Astrocyte (in vitro differentiated cells and primary cell): ENCODE measurements at regions not wholly inside any gene's neighbourhood (a gene's known extent, or its start where the extent isn't known, plus 50 kb on each side); places are given as distances from the start of the nearest gene placed in this dataset.

Experiments
- DNase-seq: peaks from one replicate; pipeline ENCODE4 v3.0.0-alpha.2; 2010; ENCODE audit warnings: low read depth
- FAIRE-seq: peaks from 2 replicates; lab custom pipeline; 2011; peaks lifted over from hg19 to GRCh38; lab: Jason Lieb, UNC
- H2AFZ ChIP-seq: 2 replicates; pipeline ENCODE4 v1.6.0; 2012; ENCODE audit warnings: low read depth, low read length, inconsistent platforms
- H3K27ac ChIP-seq: 2 replicates; pipeline ENCODE4 v1.5.1; 2011; ENCODE audit warnings: low read depth, low read length, inconsistent platforms
- H3K27me3 ChIP-seq: 2 replicates; pipeline ENCODE4 v1.6.0; 2011; ENCODE audit warnings: low read length, inconsistent platforms; ENCODE audit not compliant: insufficient read depth
- H3K36me3 ChIP-seq: 2 replicates; pipeline ENCODE4 v1.5.1; 2011; ENCODE audit warnings: low read length, inconsistent platforms; ENCODE audit not compliant: insufficient read depth
- H3K4me1 ChIP-seq: 2 replicates; pipeline ENCODE4 v1.5.1; 2011; ENCODE audit warnings: low read length, inconsistent platforms; ENCODE audit not compliant: insufficient read depth
- H3K4me2 ChIP-seq: 2 replicates; pipeline ENCODE4 v1.6.0; 2012; ENCODE audit warnings: low read length, inconsistent platforms
- H3K4me3 ChIP-seq: 2 replicates; pipeline ENCODE4 v1.5.1; 2011; ENCODE audit warnings: low read depth, mild to moderate bottlenecking, low read length, inconsistent platforms; ENCODE audit not compliant: insufficient read depth
- H3K79me2 ChIP-seq: 2 replicates; pipeline ENCODE4 v1.6.0; 2012; ENCODE audit warnings: mild to moderate bottlenecking, low read length, inconsistent platforms; ENCODE audit not compliant: insufficient read depth
- H3K9ac ChIP-seq: 2 replicates; pipeline ENCODE4 v1.6.0; 2012; ENCODE audit warnings: mild to moderate bottlenecking, low read length, inconsistent platforms
- H3K9me3 ChIP-seq: 2 replicates; pipeline ENCODE4 v1.5.1; 2012; ENCODE audit warnings: low read depth, mild to moderate bottlenecking, low read length, inconsistent platforms; ENCODE audit not compliant: insufficient read depth
- H4K20me1 ChIP-seq: 2 replicates; pipeline ENCODE4 v1.6.0; 2012; ENCODE audit warnings: low read length, inconsistent platforms; ENCODE audit not compliant: insufficient read depth
- H3K27ac Mint-ChIP-seq: one replicate; pipeline ENCODE4 v1.8.0; 2021; ENCODE audit warnings: mild to moderate bottlenecking, mixed read lengths; ENCODE audit not compliant: unreplicated experiment
- H3K27me3 Mint-ChIP-seq: one replicate; pipeline ENCODE4 v1.8.0; 2021; ENCODE audit warnings: low read depth, mixed read lengths; ENCODE audit not compliant: unreplicated experiment
- H3K36me3 Mint-ChIP-seq: one replicate; pipeline ENCODE4 v1.8.0; 2021; ENCODE audit warnings: low read depth, mixed read lengths; ENCODE audit not compliant: unreplicated experiment
- H3K4me1 Mint-ChIP-seq: one replicate; pipeline ENCODE4 v1.8.0; 2021; ENCODE audit warnings: low read depth, mixed read lengths; ENCODE audit not compliant: unreplicated experiment
- H3K4me3 Mint-ChIP-seq: one replicate; pipeline ENCODE4 v1.8.0; 2021; ENCODE audit warnings: mild to moderate bottlenecking, moderate library complexity, mixed read lengths; ENCODE audit not compliant: unreplicated experiment
- H3K9me3 Mint-ChIP-seq: one replicate; pipeline ENCODE4 v1.8.0; 2021; ENCODE audit warnings: mild to moderate bottlenecking, mixed read lengths; ENCODE audit not compliant: unreplicated experiment
- EZH2 ChIP-seq: IDR thresholded peaks from 2 replicates; pipeline ENCODE4 v1.6.1; 2012; ENCODE audit warnings: mild to moderate bottlenecking, low read length, inconsistent platforms; ENCODE audit not compliant: insufficient read depth
- TF ChIP-seq, protein P1 (sequence below): IDR thresholded peaks from 2 replicates; pipeline ENCODE4 v1.5.1; 2011; ENCODE audit warnings: low read depth, mild to moderate bottlenecking, inconsistent platforms, low read length, moderate library complexity; ENCODE audit not compliant: insufficient read depth

- Histone ChIP-seq H3K79me2 (no peaks in the 10 kb centered on the region), H2AFZ (no peak overlapping the region), H3K4me2 (no peak overlapping the region), H3K9me3 (no peaks in the 10 kb centered on the region), H3K4me3 (no peak overlapping the region), H3K4me1 (no peaks in the 10 kb centered on the region), H3K9ac (no peak overlapping the region), H3K27ac (no peak overlapping the region), H4K20me1 (no peaks in the 10 kb centered on the region), H3K27me3 (no peaks in the 10 kb centered on the region), H3K36me3 (no peaks in the 10 kb centered on the region)
- no peak overlapping the region for H3K27ac Mint-ChIP-seq
- FAIRE-seq (no peak), DNase-seq (no peak)
- H3K4me3 Mint-ChIP-seq: no peak overlapping the region
- peaks cover 11% of the 10 kb centered on the region for H3K27me3 Mint-ChIP-seq
- peaks cover 13% of the 10 kb centered on the region for H3K4me1 Mint-ChIP-seq
- TF ChIP-seq, protein P1, sequence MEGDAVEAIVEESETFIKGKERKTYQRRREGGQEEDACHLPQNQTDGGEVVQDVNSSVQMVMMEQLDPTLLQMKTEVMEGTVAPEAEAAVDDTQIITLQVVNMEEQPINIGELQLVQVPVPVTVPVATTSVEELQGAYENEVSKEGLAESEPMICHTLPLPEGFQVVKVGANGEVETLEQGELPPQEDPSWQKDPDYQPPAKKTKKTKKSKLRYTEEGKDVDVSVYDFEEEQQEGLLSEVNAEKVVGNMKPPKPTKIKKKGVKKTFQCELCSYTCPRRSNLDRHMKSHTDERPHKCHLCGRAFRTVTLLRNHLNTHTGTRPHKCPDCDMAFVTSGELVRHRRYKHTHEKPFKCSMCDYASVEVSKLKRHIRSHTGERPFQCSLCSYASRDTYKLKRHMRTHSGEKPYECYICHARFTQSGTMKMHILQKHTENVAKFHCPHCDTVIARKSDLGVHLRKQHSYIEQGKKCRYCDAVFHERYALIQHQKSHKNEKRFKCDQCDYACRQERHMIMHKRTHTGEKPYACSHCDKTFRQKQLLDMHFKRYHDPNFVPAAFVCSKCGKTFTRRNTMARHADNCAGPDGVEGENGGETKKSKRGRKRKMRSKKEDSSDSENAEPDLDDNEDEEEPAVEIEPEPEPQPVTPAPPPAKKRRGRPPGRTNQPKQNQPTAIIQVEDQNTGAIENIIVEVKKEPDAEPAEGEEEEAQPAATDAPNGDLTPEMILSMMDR: no peak
- TF ChIP-seq EZH2: no peak
- H3K36me3 Mint-ChIP-seq: no peaks in the 10 kb centered on the region
- H3K9me3 Mint-ChIP-seq: peaks cover 2% of the 10 kb centered on the region
These were observed 128.8 kb upstream of the CTTNBP2NL start for GRCh38 chr1:112267206-112267605.

DNA sequence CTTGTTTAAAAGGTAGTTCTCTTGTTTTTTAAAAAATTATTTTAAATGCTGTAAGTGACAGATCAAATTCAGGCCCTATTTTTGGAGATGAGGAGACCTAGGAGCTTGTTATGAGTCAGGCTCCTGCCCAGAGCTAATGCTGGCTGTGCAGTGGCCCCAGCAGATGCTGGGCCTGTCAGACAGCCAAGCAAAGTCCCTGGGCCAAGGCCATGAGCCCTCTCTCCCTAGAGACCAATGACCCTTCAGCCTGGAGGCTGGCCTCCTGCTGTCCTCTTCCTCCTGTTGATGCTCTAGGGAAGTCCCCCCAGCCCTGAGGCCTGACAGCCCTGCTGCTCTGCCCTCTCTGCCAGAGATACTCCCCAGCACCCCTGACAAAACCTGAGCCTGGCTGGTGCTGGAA, 128.1 kb upstream of the CTTNBP2NL start:
- H3K36me3 ChIP-seq: no peaks in the 10 kb centered on the region
- FAIRE-seq (no peak), DNase-seq (no peak)
- H3K79me2 ChIP-seq: no peaks in the 10 kb centered on the region
- H3K4me2 ChIP-seq: no peak overlapping the region
- H3K9me3 ChIP-seq: no peaks in the 10 kb centered on the region
- no peak overlapping the region for H3K9ac ChIP-seq
- Mint-ChIP-seq H3K9me3 (peaks cover 2% of the 10 kb centered on the region), H3K36me3 (no peaks in the 10 kb centered on the region), H3K4me3 (no peak overlapping the region), H3K27ac (no peak overlapping the region), H3K27me3 (peaks cover 18% of the 10 kb centered on the region), H3K4me1 (peaks cover 12% of the 10 kb centered on the region)
- no peaks in the 10 kb centered on the region for H3K4me1 ChIP-seq
- no peak for TF ChIP-seq EZH2
- TF ChIP-seq, protein P1: no peak
- H3K27me3 ChIP-seq: no peaks in the 10 kb centered on the region
- no peak overlapping the region for H3K4me3 ChIP-seq
- no peak overlapping the region for H2AFZ ChIP-seq
- H4K20me1 ChIP-seq: no peaks in the 10 kb centered on the region
- H3K27ac ChIP-seq: no peak overlapping the region

DNA sequence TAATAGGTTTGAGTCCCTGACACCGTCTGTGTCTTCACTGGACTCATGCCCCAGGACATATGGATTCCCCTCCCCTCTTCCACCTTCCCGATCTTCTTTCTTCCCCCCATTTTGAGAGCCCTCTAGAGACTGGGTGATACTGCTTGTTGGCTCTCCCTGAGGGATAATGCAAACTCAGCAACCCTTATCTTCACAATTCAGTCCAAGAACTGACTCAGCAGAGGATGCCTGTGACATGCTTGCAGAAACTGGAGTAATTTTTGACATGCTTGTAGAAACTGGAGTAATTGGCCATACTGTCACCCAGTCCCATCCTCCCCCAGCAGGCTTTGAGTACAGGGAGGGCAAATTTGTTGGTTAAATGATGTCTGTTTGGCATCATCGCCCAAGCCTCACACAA, 127.6 kb upstream of the CTTNBP2NL start:
- TF ChIP-seq EZH2: no peak
- TF ChIP-seq, protein P1: no peak
- no peak overlapping the region for H3K27ac Mint-ChIP-seq
- H3K9me3 ChIP-seq: no peaks in the 10 kb centered on the region
- no peak overlapping the region for H3K4me3 Mint-ChIP-seq
- H3K4me1 ChIP-seq: no peaks in the 10 kb centered on the region
- no peaks in the 10 kb centered on the region for H3K79me2 ChIP-seq
- H3K9ac ChIP-seq: no peak overlapping the region
- H3K4me2 ChIP-seq: no peak overlapping the region
- H4K20me1 ChIP-seq: no peaks in the 10 kb centered on the region
- peaks cover 2% of the 10 kb centered on the region for H3K9me3 Mint-ChIP-seq
- H2AFZ ChIP-seq: no peak overlapping the region
- H3K27me3 Mint-ChIP-seq: peaks cover 18% of the 10 kb centered on the region
- H3K36me3 ChIP-seq: no peaks in the 10 kb centered on the region
- no peak overlapping the region for H3K27ac ChIP-seq
- H3K4me3 ChIP-seq: no peak overlapping the region
- H3K36me3 Mint-ChIP-seq: no peaks in the 10 kb centered on the region
- no peaks in the 10 kb centered on the region for H3K27me3 ChIP-seq
- peaks cover 7% of the 10 kb centered on the region for H3K4me1 Mint-ChIP-seq
- no peak for FAIRE-seq
- DNase-seq: no peak
